ENCODE measurements at regions not wholly inside any gene's neighbourhood (a gene's known extent, or its start where the extent isn't known, plus 50 kb on each side); places are given as distances from the start of the nearest gene placed in this dataset.

GRCh38 chr9:90069085-90069484, 464.3 kb downstream of the GADD45G start:
- H2AFZ ChIP-seq (ENCODE audit: low read depth, low read length), result no peak overlapping the region
- H3K9ac ChIP-seq (ENCODE audit: low read length), result no peak overlapping the region
- no peaks in the 10 kb centered on the region for H3F3A ChIP-seq (ENCODE audit: insufficient read depth, low read length, poor library complexity, severe bottlenecking)
- H3K79me2 ChIP-seq (replicated peaks; ENCODE audit: insufficient read depth, low read length), result no peaks in the 10 kb centered on the region
- H3K27ac ChIP-seq (ENCODE audit: low read length), result no peak overlapping the region
- H3K4me3 ChIP-seq (ENCODE audit: low read length), result no peak overlapping the region
- no peaks in the 10 kb centered on the region for H3K36me3 ChIP-seq (ENCODE audit: insufficient read depth, low read length)
- no peaks in the 10 kb centered on the region for H3K27me3 ChIP-seq (ENCODE audit: insufficient read depth, low read depth, low read length)
- TF ChIP-seq CTCF (IDR thresholded peaks at IDR 0.05; ENCODE audit: poor library complexity, severe bottlenecking) (no peak), REST (IDR thresholded peaks at IDR 0.05; ENCODE audit: borderline replicate concordance) (no peak), SMC3 (conservative IDR thresholded peaks at IDR 0.05; ENCODE audit: poor library complexity) (no peak), POLR2AphosphoS5 (IDR thresholded peaks at IDR 0.05) (no peak), MXI1 (conservative IDR thresholded peaks at IDR 0.05; ENCODE audit: poor library complexity, severe bottlenecking) (no peak), EZH2 (IDR thresholded peaks at IDR 0.05; ENCODE audit: borderline replicate concordance, insufficient read depth, low read length, poor library complexity, severe bottlenecking) (no peak), TAF1 (IDR thresholded peaks at IDR 0.05; ENCODE audit: low read depth) (no peak), EP300 (conservative IDR thresholded peaks at IDR 0.05; ENCODE audit: poor library complexity, severe bottlenecking) (no peak), RAD21 (conservative IDR thresholded peaks at IDR 0.05) (no peak)
- H3K9me2 ChIP-seq (ENCODE audit: insufficient read depth, low read length), result no peaks in the 10 kb centered on the region
- H3K9me3 ChIP-seq (ENCODE audit: low read length), result no peaks in the 10 kb centered on the region
- H3K4me2 ChIP-seq (ENCODE audit: low read length), result no peak overlapping the region
- no peaks in the 10 kb centered on the region for H4K20me1 ChIP-seq (ENCODE audit: insufficient read depth)

GRCh38 chr9:90070056-90070455, 465.2 kb downstream of the GADD45G start:
- Histone ChIP-seq H3K36me3 (ENCODE audit: insufficient read depth, low read length) (no peaks in the 10 kb centered on the region), H3F3A (ENCODE audit: insufficient read depth, low read length, poor library complexity, severe bottlenecking) (no peaks in the 10 kb centered on the region), H3K9me3 (ENCODE audit: low read length) (no peaks in the 10 kb centered on the region), H3K27ac (ENCODE audit: low read length) (no peak overlapping the region), H3K4me2 (ENCODE audit: low read length) (no peak overlapping the region), H3K27me3 (ENCODE audit: insufficient read depth, low read depth, low read length) (no peaks in the 10 kb centered on the region), H3K4me3 (ENCODE audit: low read length) (no peak overlapping the region), H3K9me2 (ENCODE audit: insufficient read depth, low read length) (no peaks in the 10 kb centered on the region), H3K79me2 (replicated peaks; ENCODE audit: insufficient read depth, low read length) (no peaks in the 10 kb centered on the region), H4K20me1 (ENCODE audit: insufficient read depth) (no peaks in the 10 kb centered on the region), H2AFZ (ENCODE audit: low read depth, low read length) (no peak overlapping the region), H3K9ac (ENCODE audit: low read length) (no peak overlapping the region)
- TF ChIP-seq RAD21 (conservative IDR thresholded peaks at IDR 0.05), result no peak
- no peak for TF ChIP-seq CTCF (IDR thresholded peaks at IDR 0.05; ENCODE audit: poor library complexity, severe bottlenecking)
- no peak for TF ChIP-seq POLR2AphosphoS5 (IDR thresholded peaks at IDR 0.05)
- TF ChIP-seq EP300 (conservative IDR thresholded peaks at IDR 0.05; ENCODE audit: poor library complexity, severe bottlenecking), result no peak
